Chondrocyte (in vitro differentiated cells): ENCODE measurements at regions not wholly inside any gene's neighbourhood (a gene's known extent, or its start where the extent isn't known, plus 50 kb on each side); places are given as distances from the start of the nearest gene placed in this dataset.
"Not testable (repeated sequence)": the region's sequence is repeated elsewhere in the genome, so short reads cannot be mapped to it uniquely, and the experiment has no call there.

Experiments
- DNase-seq: peaks from one replicate; pipeline ENCODE4 v3.0.0; 2021; ENCODE audit warnings: mixed read lengths, low spot score
- H3K27ac Mint-ChIP-seq: one replicate; pipeline ENCODE4 v1.8.0; 2021; ENCODE audit warnings: mild to moderate bottlenecking, moderate library complexity, mixed read lengths; ENCODE audit not compliant: unreplicated experiment
- H3K27me3 Mint-ChIP-seq: 2 replicates; pipeline ENCODE4 v1.8.0; 2021; ENCODE audit warnings: low read depth, mixed read lengths
- H3K36me3 Mint-ChIP-seq: 2 replicates; pipeline ENCODE4 v1.8.0; 2021; ENCODE audit warnings: low read depth, mixed read lengths
- H3K4me1 Mint-ChIP-seq: 2 replicates; pipeline ENCODE4 v1.8.0; 2021; ENCODE audit warnings: low read depth, mild to moderate bottlenecking, mixed read lengths
- H3K4me3 Mint-ChIP-seq: one replicate; pipeline ENCODE4 v1.8.0; 2021; ENCODE audit warnings: mild to moderate bottlenecking, moderate library complexity, mixed read lengths; ENCODE audit not compliant: unreplicated experiment
- H3K9me3 Mint-ChIP-seq: 2 replicates; pipeline ENCODE4 v1.8.0; 2021; ENCODE audit warnings: low read depth, mixed read lengths
- CTCF ChIP-seq: fragments of 200-600 bp; sonication (generic); IDR thresholded peaks from 2 replicates; pipeline ENCODE4 v1.5.0; 2021; ENCODE audit warnings: antibody characterized with exemption, mild to moderate bottlenecking, moderate library complexity

GRCh38 chr2:22078701-22079100 is 954.9 kb downstream of the TDRD15 start:
- no peak overlapping the region for H3K4me3 Mint-ChIP-seq
- no peaks in the 10 kb centered on the region for H3K36me3 Mint-ChIP-seq
- H3K9me3 Mint-ChIP-seq: peaks cover under 1% of the 10 kb centered on the region
- no peak overlapping the region for H3K27ac Mint-ChIP-seq
- H3K27me3 Mint-ChIP-seq: no peaks in the 10 kb centered on the region
- H3K4me1 Mint-ChIP-seq: no peaks in the 10 kb centered on the region
- DNase-seq: no peak
- TF ChIP-seq CTCF: no peak

- TF ChIP-seq CTCF: no peak
- Mint-ChIP-seq H3K4me3 (no peak overlapping the region), H3K27me3 (no peaks in the 10 kb centered on the region), H3K36me3 (no peaks in the 10 kb centered on the region), H3K27ac (no peak overlapping the region), H3K4me1 (no peaks in the 10 kb centered on the region), H3K9me3 (no peaks in the 10 kb centered on the region)
- DNase-seq: no peak
Observed at GRCh38 chr2:22079583-22079982, 955.8 kb downstream of the TDRD15 start.

DNA sequence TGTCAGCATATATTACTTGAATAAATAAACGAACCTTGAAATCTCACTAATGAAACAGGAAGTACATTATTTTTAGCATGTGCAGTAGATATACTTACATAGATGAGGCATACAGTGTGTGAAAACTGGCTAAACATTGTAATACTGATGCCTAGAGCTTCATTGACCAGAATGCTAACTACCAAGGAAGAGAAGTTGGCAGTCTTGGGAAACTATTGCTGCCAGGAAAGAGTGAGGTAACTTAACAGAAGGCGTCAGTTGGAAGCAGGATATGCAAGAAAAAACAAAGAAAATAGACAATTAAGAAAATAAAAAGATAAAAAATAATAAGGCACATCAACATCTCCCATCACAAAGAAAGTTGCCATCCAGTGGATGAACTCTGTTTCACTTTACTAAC is 963.0 kb downstream of the TDRD15 start:
- no peak overlapping the region for H3K4me3 Mint-ChIP-seq
- H3K4me1 Mint-ChIP-seq: no peaks in the 10 kb centered on the region
- H3K27ac Mint-ChIP-seq: no peak overlapping the region
- H3K27me3 Mint-ChIP-seq: peaks cover 6% of the 10 kb centered on the region
- H3K36me3 Mint-ChIP-seq: no peaks in the 10 kb centered on the region
- no peak for TF ChIP-seq CTCF
- H3K9me3 Mint-ChIP-seq: no peaks in the 10 kb centered on the region
- no peak for DNase-seq

GRCh38 chr2:22103617-22104016 is 979.8 kb downstream of the TDRD15 start:
- H3K4me1 Mint-ChIP-seq, H3K9me3 Mint-ChIP-seq, DNase-seq, H3K36me3 Mint-ChIP-seq, H3K4me3 Mint-ChIP-seq, H3K27ac Mint-ChIP-seq, H3K27me3 Mint-ChIP-seq: not testable (repeated sequence)

DNA sequence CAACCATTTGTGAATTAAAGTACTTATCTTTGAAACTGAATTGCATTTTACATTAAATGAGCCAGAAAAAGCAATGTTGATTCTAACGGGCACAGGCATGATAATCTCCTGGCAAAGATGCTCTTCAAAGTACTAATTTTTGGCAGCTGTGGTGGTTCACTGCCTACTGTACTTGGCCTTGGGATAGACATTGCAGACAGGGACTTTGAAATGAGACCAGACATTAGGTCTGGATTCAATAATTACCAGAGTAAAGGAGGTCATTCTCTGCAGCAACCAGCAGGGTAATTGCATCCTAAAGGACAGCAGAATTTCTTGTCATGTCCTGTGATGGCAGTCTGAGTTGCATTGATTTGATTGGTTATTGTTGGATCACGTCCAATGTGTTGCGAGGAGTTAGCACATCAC is 986.5 kb downstream of the TDRD15 start:
- DNase-seq: no peak
- no peak overlapping the region for H3K27ac Mint-ChIP-seq
- no peaks in the 10 kb centered on the region for H3K4me1 Mint-ChIP-seq
- no peaks in the 10 kb centered on the region for H3K27me3 Mint-ChIP-seq
- no peak for TF ChIP-seq CTCF
- peaks cover 4% of the 10 kb centered on the region for H3K9me3 Mint-ChIP-seq
- H3K4me3 Mint-ChIP-seq: no peak overlapping the region
- no peaks in the 10 kb centered on the region for H3K36me3 Mint-ChIP-seq

DNA sequence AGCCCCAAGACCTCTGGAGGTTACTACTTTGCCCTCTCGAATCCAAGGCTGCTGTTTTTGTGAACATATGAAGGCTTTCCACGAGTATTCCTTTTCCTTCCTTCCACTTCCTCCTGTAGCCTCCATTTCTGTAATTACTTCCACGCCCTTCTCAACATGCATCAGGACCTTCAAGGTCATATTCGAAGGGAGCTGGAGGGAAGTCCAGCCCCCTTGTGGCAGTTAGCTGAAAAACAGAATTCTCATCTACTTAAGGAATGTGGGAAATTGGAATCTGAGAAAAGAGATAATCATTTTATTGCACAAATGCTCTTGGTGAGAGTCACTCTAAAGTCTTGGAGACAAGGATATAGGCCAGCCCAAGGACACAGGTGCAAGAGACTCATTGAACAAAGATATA is 1000.2 kb downstream of the TDRD15 start:
- H3K4me3 Mint-ChIP-seq: no peak overlapping the region
- DNase-seq: no peak
- TF ChIP-seq CTCF: peak; percentile 20
- no peaks in the 10 kb centered on the region for H3K27me3 Mint-ChIP-seq
- no peaks in the 10 kb centered on the region for H3K4me1 Mint-ChIP-seq
- H3K27ac Mint-ChIP-seq: no peak overlapping the region
- H3K36me3 Mint-ChIP-seq: no peaks in the 10 kb centered on the region
- H3K9me3 Mint-ChIP-seq: peaks cover 6% of the 10 kb centered on the region
